ENCODE measurements at regions not wholly inside any gene's neighbourhood (a gene's known extent, or its start where the extent isn't known, plus 50 kb on each side); places are given as distances from the start of the nearest gene placed in this dataset.

DNA sequence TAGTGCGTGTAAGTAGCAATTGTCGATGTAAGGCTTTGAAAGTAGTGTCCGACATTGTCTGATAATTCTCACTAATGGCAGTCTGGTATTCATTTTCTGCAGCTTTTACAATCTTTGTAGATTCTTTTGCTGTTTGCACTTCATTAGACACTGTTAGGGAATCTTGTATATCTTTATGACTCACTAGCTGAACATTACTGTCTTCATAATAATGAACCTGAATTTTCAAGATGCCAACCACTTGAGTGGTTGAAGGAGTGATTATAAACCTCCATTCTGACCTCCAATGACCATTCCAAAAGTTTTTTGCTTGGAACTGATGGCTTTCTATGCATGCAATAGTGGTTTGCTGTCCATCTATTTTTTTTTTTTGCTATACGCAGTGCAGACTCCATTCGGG lies 76.4 kb upstream of the MFGE8 start:
- H3K36me3 ChIP-seq (ENCODE audit: insufficient read depth, low read length): no peaks in the 10 kb centered on the region
- H2AFZ ChIP-seq (ENCODE audit: low read depth, low read length): no peak overlapping the region
- H3F3A ChIP-seq (ENCODE audit: insufficient read depth, low read length, poor library complexity, severe bottlenecking): no peaks in the 10 kb centered on the region
- no peaks in the 10 kb centered on the region for H4K20me1 ChIP-seq (ENCODE audit: insufficient read depth)
- no peak overlapping the region for H3K4me3 ChIP-seq (ENCODE audit: low read length)
- TF ChIP-seq, protein P1, sequence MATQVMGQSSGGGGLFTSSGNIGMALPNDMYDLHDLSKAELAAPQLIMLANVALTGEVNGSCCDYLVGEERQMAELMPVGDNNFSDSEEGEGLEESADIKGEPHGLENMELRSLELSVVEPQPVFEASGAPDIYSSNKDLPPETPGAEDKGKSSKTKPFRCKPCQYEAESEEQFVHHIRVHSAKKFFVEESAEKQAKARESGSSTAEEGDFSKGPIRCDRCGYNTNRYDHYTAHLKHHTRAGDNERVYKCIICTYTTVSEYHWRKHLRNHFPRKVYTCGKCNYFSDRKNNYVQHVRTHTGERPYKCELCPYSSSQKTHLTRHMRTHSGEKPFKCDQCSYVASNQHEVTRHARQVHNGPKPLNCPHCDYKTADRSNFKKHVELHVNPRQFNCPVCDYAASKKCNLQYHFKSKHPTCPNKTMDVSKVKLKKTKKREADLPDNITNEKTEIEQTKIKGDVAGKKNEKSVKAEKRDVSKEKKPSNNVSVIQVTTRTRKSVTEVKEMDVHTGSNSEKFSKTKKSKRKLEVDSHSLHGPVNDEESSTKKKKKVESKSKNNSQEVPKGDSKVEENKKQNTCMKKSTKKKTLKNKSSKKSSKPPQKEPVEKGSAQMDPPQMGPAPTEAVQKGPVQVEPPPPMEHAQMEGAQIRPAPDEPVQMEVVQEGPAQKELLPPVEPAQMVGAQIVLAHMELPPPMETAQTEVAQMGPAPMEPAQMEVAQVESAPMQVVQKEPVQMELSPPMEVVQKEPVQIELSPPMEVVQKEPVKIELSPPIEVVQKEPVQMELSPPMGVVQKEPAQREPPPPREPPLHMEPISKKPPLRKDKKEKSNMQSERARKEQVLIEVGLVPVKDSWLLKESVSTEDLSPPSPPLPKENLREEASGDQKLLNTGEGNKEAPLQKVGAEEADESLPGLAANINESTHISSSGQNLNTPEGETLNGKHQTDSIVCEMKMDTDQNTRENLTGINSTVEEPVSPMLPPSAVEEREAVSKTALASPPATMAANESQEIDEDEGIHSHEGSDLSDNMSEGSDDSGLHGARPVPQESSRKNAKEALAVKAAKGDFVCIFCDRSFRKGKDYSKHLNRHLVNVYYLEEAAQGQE (IDR thresholded peaks at IDR 0.05; ENCODE audit: borderline replicate concordance): no peak
- TF ChIP-seq, protein P2, sequence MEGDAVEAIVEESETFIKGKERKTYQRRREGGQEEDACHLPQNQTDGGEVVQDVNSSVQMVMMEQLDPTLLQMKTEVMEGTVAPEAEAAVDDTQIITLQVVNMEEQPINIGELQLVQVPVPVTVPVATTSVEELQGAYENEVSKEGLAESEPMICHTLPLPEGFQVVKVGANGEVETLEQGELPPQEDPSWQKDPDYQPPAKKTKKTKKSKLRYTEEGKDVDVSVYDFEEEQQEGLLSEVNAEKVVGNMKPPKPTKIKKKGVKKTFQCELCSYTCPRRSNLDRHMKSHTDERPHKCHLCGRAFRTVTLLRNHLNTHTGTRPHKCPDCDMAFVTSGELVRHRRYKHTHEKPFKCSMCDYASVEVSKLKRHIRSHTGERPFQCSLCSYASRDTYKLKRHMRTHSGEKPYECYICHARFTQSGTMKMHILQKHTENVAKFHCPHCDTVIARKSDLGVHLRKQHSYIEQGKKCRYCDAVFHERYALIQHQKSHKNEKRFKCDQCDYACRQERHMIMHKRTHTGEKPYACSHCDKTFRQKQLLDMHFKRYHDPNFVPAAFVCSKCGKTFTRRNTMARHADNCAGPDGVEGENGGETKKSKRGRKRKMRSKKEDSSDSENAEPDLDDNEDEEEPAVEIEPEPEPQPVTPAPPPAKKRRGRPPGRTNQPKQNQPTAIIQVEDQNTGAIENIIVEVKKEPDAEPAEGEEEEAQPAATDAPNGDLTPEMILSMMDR (IDR thresholded peaks at IDR 0.05; ENCODE audit: poor library complexity, severe bottlenecking): no peak
- TF ChIP-seq SMC3 (conservative IDR thresholded peaks at IDR 0.05; ENCODE audit: poor library complexity): no peak
- TF ChIP-seq TAF1 (IDR thresholded peaks at IDR 0.05; ENCODE audit: low read depth): no peak
- TF ChIP-seq RAD21 (conservative IDR thresholded peaks at IDR 0.05): no peak
- no peak for TF ChIP-seq EZH2 (IDR thresholded peaks at IDR 0.05; ENCODE audit: borderline replicate concordance, insufficient read depth, low read length, poor library complexity, severe bottlenecking)
- no peak for TF ChIP-seq POLR2AphosphoS5 (IDR thresholded peaks at IDR 0.05)
- no peak for TF ChIP-seq MXI1 (conservative IDR thresholded peaks at IDR 0.05; ENCODE audit: poor library complexity, severe bottlenecking)
- TF ChIP-seq EP300 (conservative IDR thresholded peaks at IDR 0.05; ENCODE audit: poor library complexity, severe bottlenecking): no peak
- H3K9me2 ChIP-seq (ENCODE audit: insufficient read depth, low read length): no peaks in the 10 kb centered on the region
- H3K79me2 ChIP-seq (replicated peaks; ENCODE audit: insufficient read depth, low read length): no peaks in the 10 kb centered on the region
- H3K9ac ChIP-seq (ENCODE audit: low read length): no peak overlapping the region
- H3K9me3 ChIP-seq (ENCODE audit: low read length): no peaks in the 10 kb centered on the region
- no peaks in the 10 kb centered on the region for H3K27me3 ChIP-seq (ENCODE audit: insufficient read depth, low read depth, low read length)
- no peak overlapping the region for H3K27ac ChIP-seq (ENCODE audit: low read length)
- H3K4me2 ChIP-seq (ENCODE audit: low read length): no peak overlapping the region

DNA sequence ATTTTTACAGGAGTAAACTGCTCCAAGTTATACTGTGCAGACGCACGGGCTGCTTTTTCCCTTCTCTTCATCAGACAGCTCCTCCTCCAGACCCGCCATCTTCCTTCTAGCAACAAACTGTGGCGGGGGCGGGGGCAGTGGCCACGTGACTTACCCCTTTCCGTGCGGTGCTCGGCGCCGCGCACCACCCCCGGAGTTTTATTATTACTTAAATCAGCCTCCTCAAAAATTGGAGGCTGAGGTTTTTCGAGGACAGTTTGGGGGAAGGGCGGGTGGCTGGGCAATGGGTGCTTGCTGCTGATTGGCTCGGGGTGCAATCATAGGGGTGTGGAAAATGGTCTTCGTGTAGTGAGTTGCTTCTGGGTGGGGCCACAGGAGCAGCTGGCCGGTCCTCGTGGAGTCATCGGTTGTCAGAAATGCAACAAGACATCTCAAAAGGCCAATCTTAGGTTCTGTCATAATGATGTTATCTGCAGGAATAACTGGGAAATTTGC lies 77.1 kb upstream of the MFGE8 start:
- no peaks in the 10 kb centered on the region for H3K36me3 ChIP-seq (ENCODE audit: insufficient read depth, low read length)
- H4K20me1 ChIP-seq (ENCODE audit: insufficient read depth): no peaks in the 10 kb centered on the region
- no peak overlapping the region for H2AFZ ChIP-seq (ENCODE audit: low read depth, low read length)
- H3K27me3 ChIP-seq (ENCODE audit: insufficient read depth, low read depth, low read length): no peaks in the 10 kb centered on the region
- H3K4me3 ChIP-seq (ENCODE audit: low read length): no peak overlapping the region
- no peaks in the 10 kb centered on the region for H3K79me2 ChIP-seq (replicated peaks; ENCODE audit: insufficient read depth, low read length)
- no peaks in the 10 kb centered on the region for H3F3A ChIP-seq (ENCODE audit: insufficient read depth, low read length, poor library complexity, severe bottlenecking)
- TF ChIP-seq, protein P2 (IDR thresholded peaks at IDR 0.05; ENCODE audit: poor library complexity, severe bottlenecking): no peak
- TF ChIP-seq POLR2AphosphoS5 (IDR thresholded peaks at IDR 0.05): no peak
- no peak for TF ChIP-seq SMC3 (conservative IDR thresholded peaks at IDR 0.05; ENCODE audit: poor library complexity)
- no peak for TF ChIP-seq EZH2 (IDR thresholded peaks at IDR 0.05; ENCODE audit: borderline replicate concordance, insufficient read depth, low read length, poor library complexity, severe bottlenecking)
- TF ChIP-seq TAF1 (IDR thresholded peaks at IDR 0.05; ENCODE audit: low read depth): no peak
- no peak for TF ChIP-seq RAD21 (conservative IDR thresholded peaks at IDR 0.05)
- no peak for TF ChIP-seq EP300 (conservative IDR thresholded peaks at IDR 0.05; ENCODE audit: poor library complexity, severe bottlenecking)
- TF ChIP-seq MXI1 (conservative IDR thresholded peaks at IDR 0.05; ENCODE audit: poor library complexity, severe bottlenecking): no peak
- TF ChIP-seq, protein P1 (IDR thresholded peaks at IDR 0.05; ENCODE audit: borderline replicate concordance): no peak
- H3K9me2 ChIP-seq (ENCODE audit: insufficient read depth, low read length): no peaks in the 10 kb centered on the region
- no peak overlapping the region for H3K4me2 ChIP-seq (ENCODE audit: low read length)
- no peaks in the 10 kb centered on the region for H3K9me3 ChIP-seq (ENCODE audit: low read length)
- H3K9ac ChIP-seq (ENCODE audit: low read length): no peak overlapping the region
- no peak overlapping the region for H3K27ac ChIP-seq (ENCODE audit: low read length)
